ENCODE measurements at regions not wholly inside any gene's neighbourhood (a gene's known extent, or its start where the extent isn't known, plus 50 kb on each side); places are given as distances from the start of the nearest gene placed in this dataset.

- no peak overlapping the region for H3K4me3 ChIP-seq (ENCODE audit: low read depth, low read length)
- POLR2A ChIA-PET, result no interaction called here
- no peak for DNase-seq (ENCODE audit: low read depth, low spot score)
- TF ChIP-seq CTCF (IDR thresholded peaks at IDR 0.05; ENCODE audit: insufficient read depth, low read length, missing control alignments), result no peak
- CTCF ChIA-PET, result no interaction called here
Measured at GRCh38 chr18:79579807-79580497, 99.7 kb upstream of the CTDP1 start.

GRCh38 chr18:79580498-79581171 lies 99.0 kb upstream of the CTDP1 start:
- TF ChIP-seq CTCF (IDR thresholded peaks at IDR 0.05; ENCODE audit: insufficient read depth, low read length, missing control alignments), result no peak
- DNase-seq (ENCODE audit: low read depth, low spot score), result no peak
- H3K4me3 ChIP-seq (ENCODE audit: low read depth, low read length), result no peak overlapping the region
- ChIA-PET POLR2A (no interaction called here), CTCF (no interaction called here)

GRCh38 chr18:79581406-79581805 lies 98.2 kb upstream of the CTDP1 start:
- TF ChIP-seq CTCF (IDR thresholded peaks at IDR 0.05; ENCODE audit: insufficient read depth, low read length, missing control alignments), result no peak
- no peak for DNase-seq (ENCODE audit: low read depth, low spot score)
- CTCF ChIA-PET, result no interaction called here
- H3K4me3 ChIP-seq (ENCODE audit: low read depth, low read length), result no peak overlapping the region
- POLR2A ChIA-PET, result no interaction called here

GRCh38 chr18:79581911-79582310 lies 97.7 kb upstream of the CTDP1 start:
- no peak for TF ChIP-seq CTCF (IDR thresholded peaks at IDR 0.05; ENCODE audit: insufficient read depth, low read length, missing control alignments)
- no peak overlapping the region for H3K4me3 ChIP-seq (ENCODE audit: low read depth, low read length)
- no peak for DNase-seq (ENCODE audit: low read depth, low spot score)
- POLR2A ChIA-PET, result no interaction called here
- CTCF ChIA-PET, result no interaction called here

- no peak for TF ChIP-seq CTCF (IDR thresholded peaks at IDR 0.05; ENCODE audit: insufficient read depth, low read length, missing control alignments)
- no peak for DNase-seq (ENCODE audit: low read depth, low spot score)
- no peak overlapping the region for H3K4me3 ChIP-seq (ENCODE audit: low read depth, low read length)
- CTCF ChIA-PET, result no interaction called here
- POLR2A ChIA-PET, result no interaction called here
Measured at GRCh38 chr18:79582978-79583377, 96.6 kb upstream of the CTDP1 start.

- CTCF ChIA-PET, result no interaction called here
- POLR2A ChIA-PET, result no interaction called here
- no peak for TF ChIP-seq CTCF (IDR thresholded peaks at IDR 0.05; ENCODE audit: insufficient read depth, low read length, missing control alignments)
- no peak for DNase-seq (ENCODE audit: low read depth, low spot score)
- no peak overlapping the region for H3K4me3 ChIP-seq (ENCODE audit: low read depth, low read length)
Measured at GRCh38 chr18:79583426-79583825, 96.2 kb upstream of the CTDP1 start.

Data from AG04449 (cell line).